AG04449 (cell line): ENCODE measurements at regions not wholly inside any gene's neighbourhood (a gene's known extent, or its start where the extent isn't known, plus 50 kb on each side); places are given as distances from the start of the nearest gene placed in this dataset.

Source experiments
- CTCF ChIA-PET: fragments of 350-600 bp; formaldehyde crosslinking; extraction: SDS; loops from one replicate; lab custom pipeline; 2021; ENCODE audit warnings: antibody characterized with exemption; lab: Yijun Ruan, JAX
- POLR2A ChIA-PET: fragments of 400-600, 350-600 bp; formaldehyde crosslinking; extraction: SDS; loops from one replicate; lab custom pipeline; 2020; ENCODE audit warnings: antibody characterized with exemption, inconsistent platforms; lab: Yijun Ruan, JAX
- DNase-seq: peaks from one replicate; pipeline ENCODE4 v3.0.0-alpha.2; 2010; ENCODE audit warnings: low read depth, low spot score
- H3K4me3 ChIP-seq: 2 replicates; pipeline ENCODE4 v1.5.1; 2011; ENCODE audit warnings: low read depth, mild to moderate bottlenecking, control low read depth, low read length
- TF ChIP-seq, protein P1 (sequence below): IDR thresholded peaks from one replicate; pipeline ENCODE4 v1.5.1; 2011; ENCODE audit warnings: mild to moderate bottlenecking, moderate library complexity, low read length, control low read depth, inconsistent platforms; ENCODE audit not compliant: insufficient read depth; ENCODE audit errors: missing control alignments

DNA sequence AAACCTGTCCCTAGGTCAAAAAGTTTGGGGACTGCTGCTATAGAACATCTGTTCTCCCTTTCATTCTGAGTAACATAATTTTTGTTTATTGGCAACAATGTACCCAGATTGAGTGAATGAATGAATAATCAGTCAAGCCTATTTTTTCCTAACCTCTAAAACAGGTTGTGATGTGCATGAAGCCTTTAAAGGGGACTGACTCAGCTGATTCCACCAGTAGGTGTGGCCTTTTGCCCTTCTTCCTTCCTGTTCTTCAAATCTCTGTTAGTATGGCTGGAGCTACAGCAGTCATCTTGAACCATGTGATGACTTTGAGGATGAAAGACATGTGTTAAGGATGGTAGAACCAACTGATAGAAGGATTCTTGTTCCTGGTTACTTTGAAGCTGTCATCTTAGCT is 476.1 kb downstream of the NUF2 start:
- POLR2A ChIA-PET, result interaction anchor here (0.6 kb wide), 1 partner anchor 22 kb away, joined by 4 read pairs; no protein-coding TSS in a partner anchor
- CTCF ChIA-PET, result interaction anchor here (0.9 kb wide), 1 partner anchor 21 kb away, joined by 3 read pairs; no protein-coding TSS in a partner anchor
- no peak for DNase-seq
- H3K4me3 ChIP-seq, result no peak overlapping the region
- TF ChIP-seq, protein P1, sequence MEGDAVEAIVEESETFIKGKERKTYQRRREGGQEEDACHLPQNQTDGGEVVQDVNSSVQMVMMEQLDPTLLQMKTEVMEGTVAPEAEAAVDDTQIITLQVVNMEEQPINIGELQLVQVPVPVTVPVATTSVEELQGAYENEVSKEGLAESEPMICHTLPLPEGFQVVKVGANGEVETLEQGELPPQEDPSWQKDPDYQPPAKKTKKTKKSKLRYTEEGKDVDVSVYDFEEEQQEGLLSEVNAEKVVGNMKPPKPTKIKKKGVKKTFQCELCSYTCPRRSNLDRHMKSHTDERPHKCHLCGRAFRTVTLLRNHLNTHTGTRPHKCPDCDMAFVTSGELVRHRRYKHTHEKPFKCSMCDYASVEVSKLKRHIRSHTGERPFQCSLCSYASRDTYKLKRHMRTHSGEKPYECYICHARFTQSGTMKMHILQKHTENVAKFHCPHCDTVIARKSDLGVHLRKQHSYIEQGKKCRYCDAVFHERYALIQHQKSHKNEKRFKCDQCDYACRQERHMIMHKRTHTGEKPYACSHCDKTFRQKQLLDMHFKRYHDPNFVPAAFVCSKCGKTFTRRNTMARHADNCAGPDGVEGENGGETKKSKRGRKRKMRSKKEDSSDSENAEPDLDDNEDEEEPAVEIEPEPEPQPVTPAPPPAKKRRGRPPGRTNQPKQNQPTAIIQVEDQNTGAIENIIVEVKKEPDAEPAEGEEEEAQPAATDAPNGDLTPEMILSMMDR, result no peak

DNA sequence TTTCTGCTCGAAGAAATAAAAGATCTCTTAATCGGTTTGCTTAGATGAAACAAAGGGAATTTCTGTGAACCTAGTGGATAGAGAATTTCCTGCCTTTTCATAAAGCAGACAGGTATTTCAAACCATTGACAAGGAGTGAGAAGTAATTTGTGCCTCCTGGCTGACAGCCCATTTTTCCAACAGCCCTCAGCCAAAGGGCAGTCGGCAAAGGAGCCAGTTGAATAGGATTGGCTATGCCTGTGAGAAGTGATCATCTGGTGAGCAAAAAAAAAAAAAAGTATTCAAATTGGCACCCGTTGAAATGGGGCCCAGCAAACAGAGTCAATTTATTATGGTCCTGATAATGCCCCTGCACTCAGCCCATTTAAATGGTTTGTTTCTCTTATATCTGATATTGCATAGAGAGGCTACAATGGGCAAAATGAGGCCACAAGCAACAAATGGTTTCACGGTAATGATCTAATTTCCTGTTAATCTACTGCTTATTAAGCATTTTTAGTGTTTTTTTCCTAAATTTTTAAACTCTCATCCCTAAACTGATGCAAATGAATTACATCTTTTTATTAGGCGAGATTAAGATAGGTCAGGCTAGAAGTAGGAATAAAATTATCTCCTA is 477.5 kb downstream of the NUF2 start:
- no peak for DNase-seq
- H3K4me3 ChIP-seq, result no peak overlapping the region
- ChIA-PET POLR2A (no interaction called here), CTCF (no interaction called here)
- TF ChIP-seq, protein P1, result no peak

DNA sequence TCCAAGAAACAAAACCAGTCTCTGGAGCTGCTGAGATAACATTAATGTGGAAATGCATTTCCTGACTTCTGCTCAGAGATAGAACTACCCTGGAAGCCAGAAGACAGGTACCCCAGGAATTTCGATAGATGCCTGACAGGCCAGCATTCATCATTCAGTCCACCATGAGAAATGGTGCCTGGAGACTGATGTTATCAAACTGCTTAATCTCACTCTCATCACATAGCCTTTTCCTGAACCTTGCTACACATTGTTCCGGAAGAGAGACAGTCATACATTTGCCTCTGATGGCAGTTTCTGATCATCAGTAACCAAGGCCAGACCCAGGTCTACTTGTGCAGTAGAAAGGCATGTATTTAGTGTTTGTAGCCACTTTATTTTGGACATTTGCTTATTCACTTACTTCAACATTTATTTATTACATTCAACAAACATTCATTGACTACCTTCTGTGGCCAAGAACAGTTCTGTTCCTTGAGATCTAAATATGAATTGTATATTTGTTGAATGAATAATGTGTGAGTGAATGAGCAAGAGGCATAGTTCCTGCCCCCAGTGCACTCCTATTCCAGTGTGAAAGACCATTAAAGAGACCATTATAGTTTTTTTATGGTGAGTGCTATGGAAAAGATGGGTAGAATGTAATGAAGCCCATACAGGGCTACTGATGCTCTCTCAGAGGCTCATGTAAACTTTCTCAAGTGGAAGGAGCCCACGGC is 485.7 kb downstream of the NUF2 start:
- H3K4me3 ChIP-seq, result no peak overlapping the region
- ChIA-PET CTCF (no interaction called here), POLR2A (interaction anchor here (0.6 kb wide), 1 partner anchor 255 kb away, joined by 3 read pairs; no protein-coding TSS in a partner anchor)
- TF ChIP-seq, protein P1, result no peak
- DNase-seq, result no peak

DNA sequence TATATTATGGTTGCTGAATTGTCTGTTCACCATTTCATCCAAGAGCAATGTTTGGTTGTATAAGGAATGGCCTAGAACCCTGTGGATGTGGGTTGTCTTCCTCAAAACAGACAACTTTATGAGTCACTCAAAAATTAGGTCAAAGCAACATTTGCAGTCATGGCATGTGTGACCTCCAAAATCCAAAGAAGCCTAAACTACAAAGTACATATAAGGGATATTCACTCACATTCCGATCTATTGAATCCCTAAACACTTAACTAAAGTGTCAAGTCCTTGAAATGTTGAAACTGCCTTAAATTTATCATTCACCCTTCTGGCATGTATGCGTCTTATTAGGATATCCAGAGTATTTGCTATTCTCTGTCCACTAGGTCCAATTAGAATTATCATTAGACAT is 491.5 kb downstream of the NUF2 start:
- TF ChIP-seq, protein P1, result no peak
- ChIA-PET CTCF (interaction anchor here (1.3 kb wide), 1 partner anchor 278 kb away, joined by 3 read pairs; no protein-coding TSS in a partner anchor), POLR2A (no interaction called here)
- no peak overlapping the region for H3K4me3 ChIP-seq
- DNase-seq, result no peak

DNA sequence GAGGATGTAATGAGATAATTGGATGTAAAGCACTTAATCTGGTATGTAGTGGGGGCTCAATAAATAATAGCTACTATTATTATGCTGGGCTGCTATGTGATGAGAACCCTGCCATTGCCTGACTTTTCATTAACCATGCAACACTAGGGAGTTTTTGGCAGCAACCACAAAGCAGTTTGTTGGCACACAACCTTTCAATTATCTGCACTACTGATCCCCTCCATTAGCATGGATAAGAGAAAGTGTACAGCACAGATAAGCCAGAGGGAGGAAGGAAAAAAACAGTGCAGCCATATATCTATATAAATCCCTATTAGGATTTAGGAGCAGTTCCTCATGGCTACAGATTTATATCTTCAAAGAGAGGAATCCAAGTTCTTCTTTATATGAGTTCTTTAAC is 498.5 kb downstream of the NUF2 start:
- no peak for DNase-seq
- POLR2A ChIA-PET, result interaction anchor here (0.7 kb wide), 1 partner anchor 23 kb away, joined by 4 read pairs; no protein-coding TSS in a partner anchor
- TF ChIP-seq, protein P1, result no peak
- CTCF ChIA-PET, result interaction anchor here (1.2 to 1.6 kb wide), 3 partner anchors 23 to 267 kb away, joined by 3 to 8 read pairs (median 4); no protein-coding TSS in a partner anchor
- no peak overlapping the region for H3K4me3 ChIP-seq

DNA sequence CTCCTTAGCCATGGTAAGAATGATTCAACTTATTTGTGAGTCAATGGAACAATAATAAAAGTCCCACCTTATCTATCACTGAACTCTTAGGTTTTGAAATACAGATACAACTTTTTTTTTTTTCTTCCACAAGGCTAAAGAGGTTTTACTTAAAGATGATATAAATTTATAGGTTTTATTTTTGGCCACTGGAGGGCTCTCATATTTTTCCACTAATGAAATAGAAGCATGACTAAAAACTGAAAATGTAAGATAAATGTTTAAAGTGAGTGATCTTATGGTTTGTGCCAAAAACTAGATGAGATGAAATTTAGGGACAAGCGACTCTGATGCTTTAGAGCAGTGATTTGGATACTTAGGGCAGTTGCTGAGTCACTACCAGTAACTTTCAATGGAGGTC is 499.0 kb downstream of the NUF2 start:
- POLR2A ChIA-PET, result no interaction called here
- TF ChIP-seq, protein P1, result no peak
- no peak for DNase-seq
- H3K4me3 ChIP-seq, result no peak overlapping the region
- CTCF ChIA-PET, result interaction anchor here (1.2 to 1.6 kb wide), 3 partner anchors 23 to 267 kb away, joined by 3 to 8 read pairs (median 4); no protein-coding TSS in a partner anchor
